PC-3 (cell line): ENCODE measurements at regions not wholly inside any gene's neighbourhood (a gene's known extent, or its start where the extent isn't known, plus 50 kb on each side); places are given as distances from the start of the nearest gene placed in this dataset.
A peak's percentile ranks its signal among the peaks of the same experiment; 100 is the strongest.

ENCODE experiments used
- ATAC-seq: fragments of 200-7000 bp; cut with Tn5 transposase; 2 replicates; pipeline ENCODE4 v1.9.1; 2020; ENCODE audit warnings: mild to moderate bottlenecking, moderate library complexity
- BruUV-seq: library from RNA; stranded (reverse); fragments of 400-500 nt; replicated peaks from 2 replicates; lab custom pipeline; 2021; lab: Mats Ljungman, UMichigan
- CTCF ChIA-PET: fragments of 300-600 bp; sonication (Branson Sonifier 250); formaldehyde crosslinking; loops from one replicate; lab custom pipeline; 2022; ENCODE audit warnings: antibody characterized with exemption; lab: Charles Lee
- POLR2A ChIA-PET: fragments of 300-600 bp; sonication (Branson Sonifier 250); formaldehyde crosslinking; loops from one replicate; lab custom pipeline; 2022; ENCODE audit warnings: antibody characterized with exemption; ENCODE audit not compliant: unreplicated experiment; lab: Charles Lee
- DNase-seq: peaks from one replicate; pipeline ENCODE4 v3.0.0-alpha.2; 2015
- H2AFZ ChIP-seq: fragments of 300-600 bp; sonication (generic); 2 replicates; pipeline ENCODE4 v1.6.0; 2016; ENCODE audit warnings: antibody characterized with exemption, low read length
- H3F3A ChIP-seq: fragments of 300-600 bp; sonication (generic); one replicate; pipeline ENCODE4 v1.6.0; 2017; ENCODE audit warnings: antibody characterized with exemption, low read length, control low read depth, mild to moderate bottlenecking; ENCODE audit not compliant: unreplicated experiment
- H3K27ac ChIP-seq: fragments of 300-600 bp; sonication (generic); 2 replicates; pipeline ENCODE4 v1.5.1; 2016; ENCODE audit warnings: mild to moderate bottlenecking, low read length
- H3K27me3 ChIP-seq: fragments of 300-600 bp; sonication (generic); 2 replicates; pipeline ENCODE4 v1.6.1; 2016; ENCODE audit warnings: low read length, mixed read lengths
- H3K36me3 ChIP-seq: fragments of 300-600 bp; sonication (generic); 2 replicates; pipeline ENCODE4 v1.6.1; 2016; ENCODE audit warnings: low read depth, mixed run types, low read length, mixed read lengths
- H3K4me1 ChIP-seq: fragments of 300-600 bp; sonication (generic); 2 replicates; pipeline ENCODE4 v1.5.1; 2016; ENCODE audit warnings: low read length; ENCODE audit not compliant: insufficient read depth
- H3K4me2 ChIP-seq: fragments of 300-600 bp; sonication (generic); 2 replicates; pipeline ENCODE4 v1.6.0; 2016; ENCODE audit warnings: low read length
- H3K4me3 ChIP-seq: fragments of 300-600 bp; sonication (generic); 2 replicates; pipeline ENCODE4 v1.5.1; 2016; ENCODE audit warnings: mild to moderate bottlenecking, low read length, mixed read lengths
- H3K79me2 ChIP-seq: fragments of 300-600 bp; sonication (generic); 2 replicates; pipeline ENCODE4 v1.6.1; 2017; ENCODE audit warnings: low read length, mixed read lengths
- H3K9ac ChIP-seq: fragments of 300-600 bp; sonication (generic); 2 replicates; pipeline ENCODE4 v1.6.0; 2016; ENCODE audit warnings: mild to moderate bottlenecking, low read length
- H3K9me2 ChIP-seq: fragments of 300-600 bp; sonication (generic); replicated peaks from 2 replicates; pipeline ENCODE4 v1.6.1; 2016; ENCODE audit warnings: mixed run types, low read length, mixed read lengths
- H3K9me3 ChIP-seq: fragments of 300-600 bp; sonication (generic); 2 replicates; pipeline ENCODE4 v1.6.1; 2016; ENCODE audit warnings: low read length, mixed read lengths
- H4K20me1 ChIP-seq: fragments of 300-600 bp; sonication (generic); 2 replicates; pipeline ENCODE4 v1.6.1; 2016; ENCODE audit warnings: low read length, mixed read lengths
- CTCF ChIP-seq: fragments of 300-600 bp; sonication (generic); conservative IDR thresholded peaks from 2 replicates; pipeline ENCODE4 v1.5.1; 2017; ENCODE audit warnings: antibody characterized with exemption, low read depth, mild to moderate bottlenecking, low read length
- EZH2 ChIP-seq: fragments of 300-600 bp; sonication (generic); IDR thresholded peaks from one replicate; pipeline ENCODE4 v1.6.1; 2017; ENCODE audit warnings: antibody characterized with exemption, mild to moderate bottlenecking, low read length; ENCODE audit not compliant: unreplicated experiment
- EZH2phosphoT487 ChIP-seq: fragments of 300-600 bp; sonication (generic); IDR thresholded peaks from 2 replicates; pipeline ENCODE4 v1.6.1; 2018; ENCODE audit warnings: mild to moderate bottlenecking, antibody characterized with exemption, low read length, borderline replicate concordance
- intact Hi-C: fragments of 100-400 bp; cut with micrococcal nuclease; formaldehyde crosslinking; loops from 2 replicates; pipeline ENCODE4 v1.9.0; 2023

GRCh38 chr3:30368978-30369377 is 237.4 kb upstream of the TGFBR2 start:
- H3K4me2 ChIP-seq: no peak overlapping the region
- ChIA-PET CTCF (no interaction called here), POLR2A (no interaction called here)
- intact Hi-C loops: no loop called here
- no peak overlapping the region for H2AFZ ChIP-seq
- H3K27ac ChIP-seq: no peak overlapping the region
- TF ChIP-seq EZH2 (no peak), CTCF (no peak), EZH2phosphoT487 (no peak)
- H3K4me3 ChIP-seq: no peak overlapping the region
- H3K9me2 ChIP-seq: no peaks in the 10 kb centered on the region
- no peaks in the 10 kb centered on the region for H3K9me3 ChIP-seq
- no peaks in the 10 kb centered on the region for H3F3A ChIP-seq
- H3K79me2 ChIP-seq: no peaks in the 10 kb centered on the region
- no TSS peak for BruUV-seq
- H3K36me3 ChIP-seq: no peaks in the 10 kb centered on the region
- H3K9ac ChIP-seq: no peak overlapping the region
- DNase-seq (peak; percentile 59), ATAC-seq (no peak)
- peaks cover 30% of the 10 kb centered on the region for H3K4me1 ChIP-seq
- H4K20me1 ChIP-seq: no peaks in the 10 kb centered on the region
- H3K27me3 ChIP-seq: no peaks in the 10 kb centered on the region

GRCh38 chr3:30370681-30371271 is 235.6 kb upstream of the TGFBR2 start:
- H3K9me3 ChIP-seq: no peaks in the 10 kb centered on the region
- no peaks in the 10 kb centered on the region for H4K20me1 ChIP-seq
- BruUV-seq: no TSS peak
- no peaks in the 10 kb centered on the region for H3K36me3 ChIP-seq
- no peak overlapping the region for H3K9ac ChIP-seq
- POLR2A ChIA-PET: interaction anchor here (0.5 to 0.7 kb wide), 2 partner anchors 97 to 237 kb away, joined by 3 read pairs; no protein-coding TSS in a partner anchor
- H2AFZ ChIP-seq: peak overlapping the region; percentile 17
- peak overlapping the region; percentile 39 for H3K27ac ChIP-seq
- peak overlapping the region; percentile 50 for H3K4me2 ChIP-seq
- peaks cover 30% of the 10 kb centered on the region for H3K4me1 ChIP-seq
- ATAC-seq (peak; percentile 94), DNase-seq (peak; percentile 83)
- no peaks in the 10 kb centered on the region for H3F3A ChIP-seq
- TF ChIP-seq CTCF (no peak), EZH2phosphoT487 (no peak), EZH2 (no peak)
- intact Hi-C loops: loop anchor here (1.0 to 5.0 kb wide), 5 partner anchors 11 to 226 kb away; no protein-coding TSS in a partner anchor
- H3K27me3 ChIP-seq: no peaks in the 10 kb centered on the region
- H3K79me2 ChIP-seq: no peaks in the 10 kb centered on the region
- CTCF ChIA-PET: no interaction called here
- no peaks in the 10 kb centered on the region for H3K9me2 ChIP-seq
- H3K4me3 ChIP-seq: no peak overlapping the region

GRCh38 chr3:30372837-30373236 is 233.6 kb upstream of the TGFBR2 start:
- Histone ChIP-seq H3K9ac (no peak overlapping the region), H3K27me3 (no peaks in the 10 kb centered on the region), H3K79me2 (no peaks in the 10 kb centered on the region), H2AFZ (no peak overlapping the region), H4K20me1 (no peaks in the 10 kb centered on the region), H3K4me2 (no peak overlapping the region), H3K27ac (no peak overlapping the region), H3K4me1 (peaks cover 30% of the 10 kb centered on the region), H3K9me3 (no peaks in the 10 kb centered on the region), H3F3A (no peaks in the 10 kb centered on the region), H3K9me2 (no peaks in the 10 kb centered on the region), H3K36me3 (no peaks in the 10 kb centered on the region), H3K4me3 (no peak overlapping the region)
- ChIA-PET CTCF (no interaction called here), POLR2A (no interaction called here)
- TF ChIP-seq EZH2: no peak
- no peak for TF ChIP-seq EZH2phosphoT487
- no peak for TF ChIP-seq CTCF
- intact Hi-C loops: loop anchor here (5.0 kb wide), 1 partner anchor 139 kb away; no protein-coding TSS in a partner anchor
- DNase-seq (no peak), ATAC-seq (no peak)
- BruUV-seq: no TSS peak
